ENCODE measurements at regions not wholly inside any gene's neighbourhood (a gene's known extent, or its start where the extent isn't known, plus 50 kb on each side); places are given as distances from the start of the nearest gene placed in this dataset.

DNA sequence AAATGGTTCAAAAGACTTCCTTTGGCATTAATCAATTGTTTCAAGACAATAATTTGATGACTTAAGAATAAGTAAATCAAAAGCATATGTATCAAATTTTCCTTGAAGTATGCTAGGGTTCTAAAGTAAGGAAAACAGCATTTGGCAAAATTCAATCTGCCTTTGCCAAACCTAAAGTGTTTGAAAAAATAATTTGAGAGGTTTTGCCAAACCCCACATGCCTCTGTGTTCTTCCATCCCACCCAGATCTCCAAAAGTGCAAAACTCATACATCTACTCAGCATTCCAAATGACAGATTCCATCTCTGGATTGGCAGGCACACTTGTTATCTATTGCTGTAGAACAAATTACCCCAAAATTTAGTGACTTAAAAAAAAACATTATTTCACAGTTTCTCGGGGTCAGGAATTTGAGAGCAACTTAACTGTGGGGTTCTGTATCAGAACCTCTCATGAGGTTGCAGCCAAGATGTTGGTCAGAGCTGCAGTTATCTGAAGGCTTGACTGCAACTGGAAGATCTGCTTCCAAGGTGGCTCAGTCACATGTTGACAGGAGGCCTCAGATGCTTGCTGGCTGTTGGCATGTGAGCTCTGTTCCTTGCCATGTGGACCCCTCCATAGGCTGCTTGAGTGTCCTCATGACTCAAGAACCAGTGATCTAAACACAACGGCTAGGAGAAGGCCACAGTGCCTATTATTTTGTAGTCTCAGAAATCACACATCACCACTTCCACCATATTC is 100.6 kb upstream of the ARHGAP42 start:
- TF ChIP-seq POLR2AphosphoS5 (IDR thresholded peaks at IDR 0.05) (no peak), POLR2A (IDR thresholded peaks at IDR 0.05) (no peak)
- H3K9me3 ChIP-seq = no peaks in the 10 kb centered on the region
- no peak overlapping the region for H3K4me3 ChIP-seq
- H3K4me1 ChIP-seq (replicated peaks) = no peaks in the 10 kb centered on the region
- no peak overlapping the region for H3K27ac ChIP-seq
- DNase-seq (ENCODE audit: low spot score) = no peak
- WGBS = 87% methylated on average over 2 of the region's 2 CpGs
- no peaks in the 10 kb centered on the region for H3K36me3 ChIP-seq
- no peaks in the 10 kb centered on the region for H3K27me3 ChIP-seq (replicated peaks; ENCODE audit: insufficient read depth)
- intact Hi-C loops (cut with DNase I) = no loop called here

DNA sequence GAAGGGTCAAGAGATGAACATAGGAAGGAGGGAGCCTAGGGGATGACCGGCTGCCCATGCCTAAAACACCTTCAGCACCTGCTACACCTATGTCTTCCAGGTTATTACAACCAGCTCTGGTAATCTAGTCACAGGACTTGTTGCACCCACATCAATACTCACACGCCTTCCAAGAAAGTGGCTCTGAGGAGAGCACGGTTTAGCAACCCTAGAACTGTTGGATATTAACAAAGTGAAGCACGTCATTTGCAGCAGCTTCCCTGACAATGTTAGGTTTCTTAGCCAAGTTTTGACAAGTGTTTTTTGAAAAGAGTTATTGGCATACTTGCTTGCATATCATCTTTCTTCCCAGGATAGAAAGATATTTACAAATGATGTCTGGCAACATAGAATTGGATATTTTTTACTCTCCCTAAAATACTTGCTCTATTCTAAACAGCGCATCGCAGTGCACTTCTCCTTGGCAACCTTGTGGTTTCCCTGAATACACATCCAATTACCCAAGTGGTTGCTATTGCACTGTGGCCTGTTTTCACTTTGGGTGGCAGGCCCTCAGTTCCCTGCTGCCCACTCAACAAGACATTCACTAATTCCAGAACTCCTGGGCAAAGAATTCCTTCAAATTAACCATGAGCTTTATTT is 94.3 kb upstream of the ARHGAP42 start:
- H3K27me3 ChIP-seq (replicated peaks; ENCODE audit: insufficient read depth) = no peaks in the 10 kb centered on the region
- H3K4me3 ChIP-seq = no peak overlapping the region
- no peaks in the 10 kb centered on the region for H3K9me3 ChIP-seq
- H3K4me1 ChIP-seq (replicated peaks) = no peaks in the 10 kb centered on the region
- no peaks in the 10 kb centered on the region for H3K36me3 ChIP-seq
- intact Hi-C loops (cut with DNase I) = no loop called here
- no peak overlapping the region for H3K27ac ChIP-seq
- no peak for DNase-seq (ENCODE audit: low spot score)
- TF ChIP-seq, protein P1, sequence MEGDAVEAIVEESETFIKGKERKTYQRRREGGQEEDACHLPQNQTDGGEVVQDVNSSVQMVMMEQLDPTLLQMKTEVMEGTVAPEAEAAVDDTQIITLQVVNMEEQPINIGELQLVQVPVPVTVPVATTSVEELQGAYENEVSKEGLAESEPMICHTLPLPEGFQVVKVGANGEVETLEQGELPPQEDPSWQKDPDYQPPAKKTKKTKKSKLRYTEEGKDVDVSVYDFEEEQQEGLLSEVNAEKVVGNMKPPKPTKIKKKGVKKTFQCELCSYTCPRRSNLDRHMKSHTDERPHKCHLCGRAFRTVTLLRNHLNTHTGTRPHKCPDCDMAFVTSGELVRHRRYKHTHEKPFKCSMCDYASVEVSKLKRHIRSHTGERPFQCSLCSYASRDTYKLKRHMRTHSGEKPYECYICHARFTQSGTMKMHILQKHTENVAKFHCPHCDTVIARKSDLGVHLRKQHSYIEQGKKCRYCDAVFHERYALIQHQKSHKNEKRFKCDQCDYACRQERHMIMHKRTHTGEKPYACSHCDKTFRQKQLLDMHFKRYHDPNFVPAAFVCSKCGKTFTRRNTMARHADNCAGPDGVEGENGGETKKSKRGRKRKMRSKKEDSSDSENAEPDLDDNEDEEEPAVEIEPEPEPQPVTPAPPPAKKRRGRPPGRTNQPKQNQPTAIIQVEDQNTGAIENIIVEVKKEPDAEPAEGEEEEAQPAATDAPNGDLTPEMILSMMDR (IDR thresholded peaks at IDR 0.05) = no peak
- TF ChIP-seq POLR2AphosphoS5 (IDR thresholded peaks at IDR 0.05) (no peak), POLR2A (IDR thresholded peaks at IDR 0.05) (no peak)
- WGBS = 71% methylated on average over 6 of the region's 6 CpGs

DNA sequence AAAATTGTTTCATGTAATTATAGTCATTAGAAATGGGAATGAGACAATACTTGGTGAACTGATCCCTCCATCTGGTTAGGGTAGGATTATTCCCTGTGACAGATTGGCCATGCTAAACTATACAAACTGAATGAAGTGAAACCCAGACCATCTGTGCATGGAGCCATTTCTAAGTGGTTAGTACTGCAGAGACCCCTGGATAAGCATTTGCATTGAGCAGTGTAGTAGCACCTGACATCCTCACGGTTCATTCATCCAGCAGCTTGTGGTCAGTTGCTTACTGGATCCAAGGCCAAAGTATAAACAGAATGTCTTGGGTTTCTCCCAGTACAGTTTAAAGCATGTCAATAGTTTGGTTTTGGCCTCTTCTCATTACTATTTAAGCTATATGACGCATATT is 93.8 kb upstream of the ARHGAP42 start:
- WGBS = 84% methylated on average over 2 of the region's 2 CpGs
- H3K4me1 ChIP-seq (replicated peaks) = no peaks in the 10 kb centered on the region
- intact Hi-C loops (cut with DNase I) = no loop called here

DNA sequence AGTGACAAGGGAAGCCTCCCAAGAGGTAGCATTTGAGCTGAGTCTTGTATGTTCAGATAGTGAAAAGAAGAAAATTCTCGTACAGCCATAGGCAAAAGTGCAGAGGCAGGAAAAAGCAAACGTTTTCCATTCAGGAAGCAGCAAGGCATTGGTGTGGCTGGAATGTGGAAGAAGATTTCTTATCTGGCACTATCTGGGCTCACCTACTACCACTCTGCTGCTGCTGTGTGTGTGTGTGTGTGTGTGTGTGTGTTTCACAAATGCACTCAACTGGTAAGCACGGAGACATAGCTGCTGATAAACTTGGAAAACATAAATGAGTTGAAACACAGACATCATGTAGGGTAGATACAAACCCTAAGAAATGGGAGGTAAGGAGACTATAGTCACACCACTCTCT is 92.8 kb upstream of the ARHGAP42 start:
- Histone ChIP-seq H3K27me3 (replicated peaks; ENCODE audit: insufficient read depth) (no peaks in the 10 kb centered on the region), H3K4me3 (no peak overlapping the region), H3K27ac (no peak overlapping the region), H3K4me1 (replicated peaks) (no peaks in the 10 kb centered on the region), H3K9me3 (no peaks in the 10 kb centered on the region), H3K36me3 (no peaks in the 10 kb centered on the region)
- intact Hi-C loops (cut with DNase I) = no loop called here
- DNase-seq (ENCODE audit: low spot score) = no peak
- WGBS = 55% methylated on average over 3 of the region's 3 CpGs
- TF ChIP-seq POLR2AphosphoS5 (IDR thresholded peaks at IDR 0.05) = no peak
- TF ChIP-seq, protein P1 (IDR thresholded peaks at IDR 0.05) = no peak
- no peak for TF ChIP-seq POLR2A (IDR thresholded peaks at IDR 0.05)

More for the DNA sequence above, 93.8 kb upstream of the ARHGAP42 start:
- no peak overlapping the region for H3K27ac ChIP-seq
- no peak overlapping the region for H3K4me3 ChIP-seq
- no peaks in the 10 kb centered on the region for H3K36me3 ChIP-seq
- no peaks in the 10 kb centered on the region for H3K27me3 ChIP-seq (replicated peaks; ENCODE audit: insufficient read depth)
- H3K9me3 ChIP-seq = no peaks in the 10 kb centered on the region
- DNase-seq (ENCODE audit: low spot score) = no peak
- TF ChIP-seq POLR2AphosphoS5 (IDR thresholded peaks at IDR 0.05) (no peak), POLR2A (IDR thresholded peaks at IDR 0.05) (no peak)
- TF ChIP-seq, protein P1 (IDR thresholded peaks at IDR 0.05) = no peak

DNA sequence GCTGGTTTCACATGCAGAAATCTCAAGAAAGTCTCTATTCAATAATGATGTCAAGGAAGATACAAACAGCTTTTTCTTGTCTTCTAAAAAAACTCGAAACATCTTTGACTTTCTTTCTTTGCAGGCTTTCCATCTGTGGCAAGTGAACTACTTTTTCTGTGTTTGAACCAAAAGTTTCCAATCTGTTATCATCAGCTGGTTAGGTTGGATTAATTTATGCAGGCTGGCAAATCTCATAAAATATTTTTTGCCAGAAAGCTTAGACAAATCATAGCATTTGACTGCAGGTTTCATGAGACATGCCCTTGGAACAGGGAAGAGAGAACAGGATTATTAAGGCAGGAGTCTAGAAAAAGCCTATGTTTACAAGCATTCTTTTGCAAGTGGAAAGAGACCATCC is 86.1 kb upstream of the ARHGAP42 start:
- 55% methylated on average over 1 of the region's 1 CpG for WGBS
- Histone ChIP-seq H3K36me3 (no peaks in the 10 kb centered on the region), H3K27me3 (replicated peaks; ENCODE audit: insufficient read depth) (no peaks in the 10 kb centered on the region), H3K9me3 (no peaks in the 10 kb centered on the region), H3K27ac (no peak overlapping the region), H3K4me3 (no peak overlapping the region), H3K4me1 (replicated peaks) (no peaks in the 10 kb centered on the region)
- TF ChIP-seq POLR2AphosphoS5 (IDR thresholded peaks at IDR 0.05) (no peak), POLR2A (IDR thresholded peaks at IDR 0.05) (no peak)
- TF ChIP-seq, protein P1 (IDR thresholded peaks at IDR 0.05) = no peak
- intact Hi-C loops (cut with DNase I) = no loop called here
- no peak for DNase-seq (ENCODE audit: low spot score)

Data from prostate gland (tissue), 2 donors.